ENCODE measurements at regions not wholly inside any gene's neighbourhood (a gene's known extent, or its start where the extent isn't known, plus 50 kb on each side); places are given as distances from the start of the nearest gene placed in this dataset.
A peak's percentile ranks its signal among the peaks of the same experiment; 100 is the strongest.
"Not testable (repeated sequence)": the region's sequence is repeated elsewhere in the genome, so short reads cannot be mapped to it uniquely, and the experiment has no call there.

DNA sequence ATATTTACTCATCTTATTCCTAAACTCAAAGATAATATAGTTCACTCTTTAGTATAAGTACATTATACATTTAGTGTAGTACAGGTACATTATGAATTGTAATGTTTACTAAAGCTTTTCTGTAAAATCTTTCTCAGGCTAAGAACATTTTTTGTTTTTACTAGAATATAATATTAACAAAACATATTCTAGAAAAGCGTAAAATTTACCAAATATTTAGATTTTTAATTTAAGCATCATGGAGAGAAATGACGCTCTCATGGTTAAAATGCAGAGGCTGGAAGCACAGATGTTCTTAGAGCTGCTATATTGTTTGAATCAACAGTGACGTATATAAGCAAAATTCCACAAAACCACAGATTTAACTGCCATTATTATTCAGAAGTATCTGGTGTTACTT is 54.7 kb upstream of the NBPF15 start:
- not testable (repeated sequence) for H3K4me1 Mint-ChIP-seq (ENCODE audit: low read depth); H3K27me3 Mint-ChIP-seq; H3K4me3 Mint-ChIP-seq; H3K36me3 Mint-ChIP-seq (ENCODE audit: low read depth); H3K27ac Mint-ChIP-seq; H3K9me3 Mint-ChIP-seq

DNA sequence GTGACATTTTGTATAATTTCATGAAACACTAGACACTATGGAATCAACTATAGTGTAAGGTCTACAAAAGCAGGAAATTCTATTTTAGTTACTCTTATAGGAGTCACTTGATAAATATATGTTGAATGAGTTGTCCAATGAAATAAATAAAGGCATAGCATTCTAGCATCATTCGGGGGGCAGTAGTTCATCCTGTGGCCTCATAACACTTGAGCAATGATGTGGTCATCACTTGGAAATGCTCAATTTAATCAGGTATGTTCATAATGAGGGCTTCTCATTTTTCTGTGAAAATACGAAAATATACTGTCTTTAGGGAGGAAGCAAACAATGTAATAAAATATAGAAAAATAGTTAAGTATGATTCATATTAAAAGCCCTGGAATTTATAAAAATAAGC is 55.4 kb upstream of the NBPF15 start:
- H3K27ac Mint-ChIP-seq; H3K4me1 Mint-ChIP-seq (ENCODE audit: low read depth); H3K36me3 Mint-ChIP-seq (ENCODE audit: low read depth); H3K27me3 Mint-ChIP-seq; H3K4me3 Mint-ChIP-seq; H3K9me3 Mint-ChIP-seq: not testable (repeated sequence)

DNA sequence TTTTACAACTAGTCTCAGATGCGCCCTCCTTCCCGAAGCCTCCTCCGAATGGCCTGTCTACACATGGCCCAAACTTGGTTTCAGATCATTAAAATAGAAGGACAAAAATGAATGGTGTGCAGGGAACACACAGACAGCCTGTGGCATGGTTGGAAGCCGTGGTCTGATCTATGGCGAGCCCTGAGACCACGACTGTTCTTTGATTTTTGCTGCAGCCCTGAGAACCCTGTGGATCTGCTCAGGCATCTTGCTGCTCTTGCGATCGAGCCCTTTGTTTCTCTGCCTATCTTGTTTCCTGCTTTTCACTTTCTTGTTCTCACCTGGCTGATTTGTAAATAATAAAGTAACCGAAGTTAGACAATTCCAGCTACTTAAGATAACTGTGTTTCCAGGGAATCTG is 57.0 kb upstream of the NBPF15 start:
- not testable (repeated sequence) for H3K27ac Mint-ChIP-seq; H3K27me3 Mint-ChIP-seq; H3K4me1 Mint-ChIP-seq (ENCODE audit: low read depth); H3K9me3 Mint-ChIP-seq; H3K4me3 Mint-ChIP-seq; H3K36me3 Mint-ChIP-seq (ENCODE audit: low read depth)

DNA sequence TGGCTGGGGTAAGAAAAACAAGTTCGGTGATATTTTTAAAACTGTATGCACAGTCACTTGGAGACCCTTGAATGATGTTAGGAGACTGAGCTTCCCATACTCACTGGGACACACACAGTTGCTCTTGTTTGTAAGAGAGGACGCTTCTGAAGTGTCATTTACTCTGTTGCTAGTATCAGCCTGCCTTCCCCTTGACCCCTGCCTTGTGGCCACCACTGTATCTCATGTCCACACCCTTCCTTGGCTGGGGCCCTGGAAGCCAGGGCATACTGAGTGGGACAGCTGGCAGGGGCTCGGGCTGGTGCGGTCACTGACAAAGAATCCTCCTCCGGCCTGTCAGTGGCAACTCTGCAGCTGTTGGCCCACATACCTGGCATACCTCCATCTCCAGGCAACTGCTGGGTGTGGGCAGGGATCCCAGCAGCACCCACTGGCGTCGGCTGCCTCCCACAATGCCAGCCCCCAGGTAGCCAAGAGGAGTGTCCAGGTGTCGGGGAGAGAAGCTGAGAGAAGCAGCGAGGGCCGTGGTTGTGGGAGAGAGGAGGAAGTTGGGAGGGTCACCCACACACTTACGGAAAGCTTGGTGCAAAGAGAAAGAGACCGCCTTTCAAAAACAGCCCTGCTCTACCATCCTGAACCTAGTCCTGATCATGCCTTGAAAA is 58.2 kb upstream of the NBPF15 start:
- H3K36me3 Mint-ChIP-seq (ENCODE audit: low read depth); H3K4me3 Mint-ChIP-seq; H3K27me3 Mint-ChIP-seq; H3K27ac Mint-ChIP-seq; H3K9me3 Mint-ChIP-seq: not testable (repeated sequence)
- H3K4me1 Mint-ChIP-seq (ENCODE audit: low read depth), result peaks cover 11% of the 10 kb centered on the region

DNA sequence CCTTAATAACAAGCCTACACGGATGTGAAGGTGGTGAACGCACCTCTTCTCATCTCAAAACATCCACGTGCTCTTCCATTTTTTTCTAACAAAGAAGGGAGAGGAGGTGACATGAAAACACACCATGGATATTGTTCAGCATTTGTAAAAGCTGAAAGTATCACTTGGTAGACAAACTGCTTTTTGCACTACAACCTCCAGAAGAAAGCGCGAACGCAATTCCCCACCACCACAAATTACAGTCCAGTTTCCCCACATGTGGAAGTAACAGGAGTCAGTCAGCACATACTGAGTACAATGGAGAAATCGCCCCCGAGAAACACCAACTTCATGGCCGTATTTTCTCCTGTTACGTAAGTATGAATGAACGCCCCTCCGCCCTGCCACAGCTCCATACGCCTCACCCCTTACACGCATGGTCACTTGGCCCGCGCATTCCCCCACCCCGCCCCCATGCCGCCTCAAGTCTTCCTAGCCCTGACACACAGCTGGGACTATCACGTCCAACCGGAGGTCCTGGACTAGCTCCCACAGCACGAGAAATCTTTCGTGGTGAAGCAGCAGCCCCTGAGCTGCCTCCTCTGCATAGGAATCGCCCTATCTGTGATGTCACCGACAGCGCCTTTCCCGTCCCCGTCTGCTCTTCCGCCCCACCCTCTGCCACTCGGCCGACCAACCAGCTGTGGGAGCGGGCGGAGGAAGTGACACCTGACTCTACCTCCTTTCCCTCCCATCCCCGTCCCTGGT is 62.4 kb upstream of the NBPF15 start:
- Mint-ChIP-seq H3K27ac (peak overlapping the region; percentile 100), H3K4me3 (peak overlapping the region; percentile 77), H3K4me1 (ENCODE audit: low read depth) (peaks cover 11% of the 10 kb centered on the region)
- not testable (repeated sequence) for H3K9me3 Mint-ChIP-seq; H3K27me3 Mint-ChIP-seq; H3K36me3 Mint-ChIP-seq (ENCODE audit: low read depth)

DNA sequence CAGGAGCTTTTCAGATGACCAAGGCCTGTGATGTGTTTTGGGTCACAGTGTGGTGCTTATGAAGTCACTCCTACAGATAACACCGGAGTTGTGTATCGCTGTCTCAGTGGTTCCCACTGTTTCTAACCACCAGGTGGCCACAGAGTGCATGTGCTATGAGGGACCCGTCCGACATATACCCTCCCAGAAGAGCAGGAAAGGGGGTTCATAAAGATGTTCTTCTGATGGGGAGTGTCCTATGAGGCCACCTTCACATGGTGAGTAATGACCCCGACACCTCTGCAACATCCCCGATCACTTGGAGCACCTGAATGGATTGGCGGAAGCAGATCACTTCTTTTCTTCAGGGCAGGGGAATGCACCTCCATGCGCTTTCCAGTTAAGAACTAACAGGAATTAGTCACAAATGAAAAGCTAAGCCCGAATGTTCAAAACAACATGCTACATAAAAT is 60.5 kb upstream of the PPIAL4F start:
- H3K4me3 Mint-ChIP-seq; H3K27me3 Mint-ChIP-seq; H3K36me3 Mint-ChIP-seq (ENCODE audit: low read depth); H3K9me3 Mint-ChIP-seq: not testable (repeated sequence)
- peaks cover 20% of the 10 kb centered on the region for H3K4me1 Mint-ChIP-seq (ENCODE audit: low read depth)
- peak overlapping the region; percentile 40 for H3K27ac Mint-ChIP-seq

DNA sequence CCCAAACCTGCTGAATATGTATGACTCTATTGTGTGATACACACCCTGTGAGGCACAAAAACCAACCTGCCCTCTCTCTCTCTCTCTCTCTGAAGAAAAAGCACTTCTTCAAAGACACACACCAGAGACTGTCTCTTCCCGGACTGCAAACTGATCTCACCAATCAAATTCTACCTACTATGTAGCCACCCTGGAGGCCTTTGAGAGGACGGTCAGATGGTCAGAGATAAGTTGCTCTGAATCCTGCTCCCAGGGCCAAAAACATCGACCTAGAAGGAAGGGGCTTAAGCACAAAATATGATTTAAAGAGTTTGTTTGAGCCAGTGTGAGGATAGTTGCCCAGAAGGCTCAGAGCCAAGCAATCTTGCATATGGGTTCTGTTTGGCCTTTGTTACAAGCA is 59.2 kb upstream of the PPIAL4F start:
- H3K36me3 Mint-ChIP-seq (ENCODE audit: low read depth); H3K27me3 Mint-ChIP-seq; H3K9me3 Mint-ChIP-seq; H3K4me3 Mint-ChIP-seq; H3K27ac Mint-ChIP-seq: not testable (repeated sequence)
- peaks cover 20% of the 10 kb centered on the region for H3K4me1 Mint-ChIP-seq (ENCODE audit: low read depth)

DNA sequence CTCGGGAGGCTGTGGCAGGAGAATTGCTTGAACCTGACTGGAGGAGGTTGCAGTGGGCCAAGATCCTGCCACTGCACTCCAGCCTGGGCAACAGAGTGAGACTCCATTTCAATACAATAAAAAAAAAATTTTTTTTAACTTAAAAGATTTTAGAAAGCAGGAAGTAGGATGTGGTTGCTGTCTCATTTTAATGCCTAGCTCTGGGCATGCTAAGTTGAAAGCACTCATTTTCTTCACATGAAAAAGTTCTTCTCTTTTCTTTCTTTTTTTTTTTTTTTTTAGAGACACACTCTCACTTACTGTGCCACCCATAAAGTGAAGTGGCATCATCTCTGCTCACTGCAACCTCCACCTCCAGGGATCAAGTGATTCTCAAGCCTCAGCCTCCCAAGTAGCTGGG is 58.4 kb upstream of the PPIAL4F start:
- H3K4me1 Mint-ChIP-seq (ENCODE audit: low read depth), result peaks cover 20% of the 10 kb centered on the region
- not testable (repeated sequence) for H3K4me3 Mint-ChIP-seq; H3K27ac Mint-ChIP-seq; H3K36me3 Mint-ChIP-seq (ENCODE audit: low read depth); H3K9me3 Mint-ChIP-seq; H3K27me3 Mint-ChIP-seq

DNA sequence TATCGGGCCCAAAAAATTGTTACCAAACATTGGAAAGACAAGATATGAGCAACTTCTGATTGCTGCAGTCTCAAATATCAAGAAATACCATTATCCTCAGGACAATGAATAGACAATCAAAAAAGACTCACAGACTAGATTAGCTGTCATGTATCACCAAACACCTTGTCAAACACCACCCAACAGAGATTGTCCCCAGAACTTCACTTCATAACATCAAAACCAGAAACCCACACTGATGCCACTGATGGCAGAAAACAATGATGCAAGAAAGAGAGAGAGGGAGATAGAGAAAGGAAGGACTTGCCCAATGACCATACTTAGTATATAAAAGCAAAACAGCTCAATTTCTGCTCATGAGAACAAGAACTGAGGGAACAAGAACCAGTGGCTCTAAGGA is 56.0 kb upstream of the PPIAL4F start:
- H3K27ac Mint-ChIP-seq; H3K36me3 Mint-ChIP-seq (ENCODE audit: low read depth); H3K27me3 Mint-ChIP-seq; H3K9me3 Mint-ChIP-seq; H3K4me3 Mint-ChIP-seq: not testable (repeated sequence)
- H3K4me1 Mint-ChIP-seq (ENCODE audit: low read depth), result peaks cover 24% of the 10 kb centered on the region

DNA sequence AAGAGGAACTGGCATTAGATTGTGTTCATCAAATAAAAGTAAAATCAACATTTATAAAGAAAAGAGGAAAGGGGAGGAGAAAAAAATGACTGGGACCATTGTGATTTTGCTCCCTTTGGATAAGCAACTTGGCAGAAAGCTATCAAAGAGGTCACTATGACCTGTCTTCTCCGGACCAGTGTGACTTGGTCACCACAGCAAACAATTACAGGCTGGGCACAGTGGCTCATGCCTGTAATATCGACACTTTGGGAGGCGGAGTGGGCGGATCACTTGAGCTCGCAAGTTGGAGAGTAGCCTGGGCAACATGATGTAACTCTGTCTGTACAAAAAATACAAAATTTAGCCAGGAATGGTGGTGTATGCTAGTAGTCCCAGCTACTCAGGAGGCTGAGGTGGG is 55.5 kb upstream of the PPIAL4F start:
- H3K36me3 Mint-ChIP-seq (ENCODE audit: low read depth); H3K27ac Mint-ChIP-seq; H3K9me3 Mint-ChIP-seq; H3K27me3 Mint-ChIP-seq; H3K4me3 Mint-ChIP-seq: not testable (repeated sequence)
- peaks cover 19% of the 10 kb centered on the region for H3K4me1 Mint-ChIP-seq (ENCODE audit: low read depth)

DNA sequence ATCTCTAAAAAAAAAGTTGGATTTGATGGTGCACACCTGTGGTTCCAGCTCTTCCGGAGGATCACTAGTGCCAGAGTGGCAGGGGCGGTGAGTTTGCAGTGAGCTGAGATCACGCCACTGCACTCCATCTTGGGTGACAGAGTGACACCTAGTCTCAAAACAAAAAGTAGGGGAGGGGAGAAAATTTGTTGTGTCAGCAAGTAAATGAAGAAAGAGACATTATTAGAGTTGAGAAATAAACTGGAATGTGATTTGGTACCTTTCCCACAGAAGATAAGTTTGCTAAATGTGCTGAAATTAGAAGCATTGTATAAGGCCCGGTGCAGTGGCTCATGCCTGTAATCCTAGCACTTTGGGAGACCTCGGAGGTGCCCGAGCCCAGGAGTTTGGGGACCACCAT is 54.0 kb upstream of the PPIAL4F start:
- H3K4me3 Mint-ChIP-seq; H3K27me3 Mint-ChIP-seq; H3K27ac Mint-ChIP-seq; H3K36me3 Mint-ChIP-seq (ENCODE audit: low read depth); H3K9me3 Mint-ChIP-seq; H3K4me1 Mint-ChIP-seq (ENCODE audit: low read depth): not testable (repeated sequence)

DNA sequence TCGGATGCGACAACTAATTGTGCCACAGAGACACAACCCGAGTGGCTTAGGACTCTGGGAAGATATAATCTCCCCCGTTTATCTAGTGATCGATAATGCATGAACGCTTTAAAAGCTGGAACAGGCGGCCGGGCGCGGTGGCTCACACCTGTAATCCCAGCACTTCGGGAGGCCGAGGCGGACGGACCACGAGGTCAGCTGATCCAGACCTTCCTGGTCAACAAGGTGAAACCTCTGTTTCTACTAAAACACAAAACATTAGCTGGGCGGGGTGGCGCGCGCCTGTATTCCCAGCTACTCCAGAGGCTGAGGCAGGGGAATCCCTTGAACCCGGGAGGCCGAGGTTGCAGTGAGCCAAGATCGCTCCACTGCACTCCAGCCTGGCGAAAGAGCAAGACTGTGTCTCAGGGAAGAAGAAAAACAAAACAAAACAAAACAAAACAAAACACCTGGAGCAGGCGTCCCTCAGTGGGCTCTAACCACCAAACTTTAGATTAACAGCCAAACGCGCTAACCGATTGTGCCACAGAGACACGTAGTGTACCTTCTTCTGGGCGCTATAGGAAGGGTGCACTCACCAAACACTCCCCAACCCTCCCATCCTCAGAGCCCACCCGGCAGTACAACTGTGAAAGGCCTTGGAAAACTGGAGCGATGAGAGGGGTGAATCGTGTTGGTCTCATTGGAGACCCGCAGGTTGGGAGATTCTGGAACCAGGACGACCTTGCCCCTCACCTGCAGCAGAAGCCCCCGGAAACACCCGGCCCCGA is 53.3 kb upstream of the PPIAL4F start:
- not testable (repeated sequence) for H3K36me3 Mint-ChIP-seq (ENCODE audit: low read depth); H3K27me3 Mint-ChIP-seq; H3K27ac Mint-ChIP-seq; H3K4me1 Mint-ChIP-seq (ENCODE audit: low read depth); H3K9me3 Mint-ChIP-seq; H3K4me3 Mint-ChIP-seq

All from stimulated activated naive CD8-positive, alpha-beta T cell treated with anti-CD3 and anti-CD28 coated beads, Interleukin-15, Interleukin-2, amounts not matched to agents 100 ng/mL and 50 ng/mL, for 24 hours (primary cell).